ENCODE measurements at regions not wholly inside any gene's neighbourhood (a gene's known extent, or its start where the extent isn't known, plus 50 kb on each side); places are given as distances from the start of the nearest gene placed in this dataset.

DNA sequence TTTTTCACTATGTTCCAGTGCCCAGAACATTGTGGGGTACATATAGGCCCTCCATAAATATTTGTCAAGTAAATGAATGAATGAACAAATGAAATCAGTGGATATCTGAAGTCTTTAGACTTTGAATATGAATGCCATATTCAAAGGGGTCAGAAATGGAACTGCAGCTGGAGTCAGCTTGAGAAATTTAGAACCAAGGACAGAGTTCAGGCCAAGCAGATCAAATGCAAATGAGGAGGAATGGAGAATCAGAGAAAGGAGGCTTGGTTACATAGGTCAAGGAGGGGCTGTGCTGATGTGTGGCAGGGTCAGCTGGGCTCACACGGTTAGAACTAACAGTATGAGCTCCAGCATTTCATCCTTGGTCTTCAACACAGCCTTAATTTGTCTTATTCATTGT lies 104.0 kb upstream of the SEL1L start:
- no peak for DNase-seq
- H3K4me1 Mint-ChIP-seq (ENCODE audit: low read depth) = no peaks in the 10 kb centered on the region
- no peak overlapping the region for H3K27ac Mint-ChIP-seq
- no peaks in the 10 kb centered on the region for H3K36me3 Mint-ChIP-seq (ENCODE audit: insufficient read depth in 2 of 2)
- H3K27me3 Mint-ChIP-seq (ENCODE audit: low read depth) = no peaks in the 10 kb centered on the region
- H3K9me3 Mint-ChIP-seq = peaks cover 0 to 1% of the 10 kb centered on the region in 2 donors
- no peak for ATAC-seq (replicated peaks in 1 of 2)
- H3K4me3 Mint-ChIP-seq = no peak overlapping the region

- Mint-ChIP-seq H3K36me3 (ENCODE audit: insufficient read depth in 2 of 2) (no peaks in the 10 kb centered on the region), H3K4me1 (ENCODE audit: low read depth) (no peaks in the 10 kb centered on the region), H3K27me3 (ENCODE audit: low read depth) (no peaks in the 10 kb centered on the region), H3K27ac (no peak overlapping the region), H3K9me3 (peaks cover 0 to 4% of the 10 kb centered on the region in 2 donors), H3K4me3 (no peak overlapping the region)
- DNase-seq (no peak), ATAC-seq (replicated peaks in 1 of 2) (no peak)
Measured at GRCh38 chr14:81638656-81639280, 105.1 kb upstream of the SEL1L start.

- no peaks in the 10 kb centered on the region for H3K27me3 Mint-ChIP-seq (ENCODE audit: low read depth)
- no peak for ATAC-seq (replicated peaks in 1 of 2)
- H3K27ac Mint-ChIP-seq = no peak overlapping the region
- no peaks in the 10 kb centered on the region for H3K4me1 Mint-ChIP-seq (ENCODE audit: low read depth)
- no peak for DNase-seq
- no peak overlapping the region for H3K4me3 Mint-ChIP-seq
- H3K9me3 Mint-ChIP-seq = peaks cover 6 to 9% of the 10 kb centered on the region in 2 donors
- peaks cover 2% of the 10 kb centered on the region in 2 donors for H3K36me3 Mint-ChIP-seq (ENCODE audit: insufficient read depth in 2 of 2)
Measured at GRCh38 chr14:81653626-81654025, 120.0 kb upstream of the SEL1L start.

DNA sequence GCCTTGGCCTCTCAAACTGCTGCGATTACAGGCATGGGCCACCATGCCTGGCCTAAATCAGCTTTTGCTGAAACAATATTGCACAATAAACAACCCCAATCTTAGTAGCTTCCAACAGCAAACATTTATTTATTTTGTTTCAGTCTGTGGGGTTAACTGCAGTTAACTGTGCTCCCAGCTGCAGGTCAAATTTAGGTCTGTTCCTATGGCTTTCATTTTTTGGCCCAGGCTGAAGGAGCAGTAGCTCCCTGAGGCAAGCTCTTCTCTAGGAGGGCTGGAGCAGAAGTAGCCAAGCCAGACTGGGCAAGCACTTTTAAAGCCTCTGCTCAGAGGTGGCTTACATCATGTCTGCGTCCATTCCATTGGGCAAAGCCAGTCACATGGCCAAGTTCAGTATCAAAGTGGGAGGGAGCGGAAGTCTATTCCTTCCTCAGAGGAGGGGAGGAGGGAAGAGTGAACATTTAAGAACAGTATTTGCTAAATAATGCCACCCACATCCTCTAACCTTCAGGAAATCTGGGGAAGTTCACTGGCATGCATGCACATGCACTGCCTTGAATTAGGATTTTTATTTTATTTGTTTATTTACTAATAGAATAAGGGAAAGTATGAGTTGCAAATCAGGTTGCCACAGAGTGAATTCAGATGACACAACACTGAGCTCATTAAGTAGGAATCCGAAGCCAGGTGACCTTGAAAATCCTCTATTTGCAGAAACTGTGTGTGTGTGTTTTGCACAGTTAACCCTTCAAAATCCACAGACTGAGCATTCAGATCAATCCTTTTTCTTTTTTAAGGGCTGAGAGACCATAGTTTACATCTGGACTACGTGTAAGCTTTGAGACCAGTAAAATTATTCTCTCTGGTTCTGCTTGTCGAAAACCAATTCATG lies 122.0 kb upstream of the SEL1L start:
- ATAC-seq (replicated peaks in 1 of 2) (no peak), DNase-seq (no peak)
- H3K27ac Mint-ChIP-seq = no peak overlapping the region
- H3K9me3 Mint-ChIP-seq = peaks cover 6 to 7% of the 10 kb centered on the region in 2 donors
- H3K4me1 Mint-ChIP-seq (ENCODE audit: low read depth) = no peaks in the 10 kb centered on the region
- peaks cover 2% of the 10 kb centered on the region in 2 donors for H3K36me3 Mint-ChIP-seq (ENCODE audit: insufficient read depth in 2 of 2)
- H3K4me3 Mint-ChIP-seq = no peak overlapping the region
- no peaks in the 10 kb centered on the region for H3K27me3 Mint-ChIP-seq (ENCODE audit: low read depth)

GRCh38 chr14:81656811-81657210 lies 123.2 kb upstream of the SEL1L start:
- no peak overlapping the region for H3K4me3 Mint-ChIP-seq
- no peaks in the 10 kb centered on the region for H3K4me1 Mint-ChIP-seq (ENCODE audit: low read depth)
- H3K36me3 Mint-ChIP-seq (ENCODE audit: insufficient read depth in 2 of 2) = peaks cover 2% of the 10 kb centered on the region in 2 donors
- H3K27me3 Mint-ChIP-seq (ENCODE audit: low read depth) = no peaks in the 10 kb centered on the region
- no peak overlapping the region for H3K27ac Mint-ChIP-seq
- ATAC-seq (replicated peaks in 1 of 2) (no peak), DNase-seq (no peak)
- H3K9me3 Mint-ChIP-seq = peaks cover 7 to 11% of the 10 kb centered on the region in 2 donors

GRCh38 chr14:81662066-81662465 lies 128.4 kb upstream of the SEL1L start:
- Mint-ChIP-seq H3K27me3 (ENCODE audit: low read depth) (no peaks in the 10 kb centered on the region), H3K4me1 (ENCODE audit: low read depth) (no peaks in the 10 kb centered on the region), H3K9me3 (peaks cover 0 to 5% of the 10 kb centered on the region in 2 donors), H3K36me3 (ENCODE audit: insufficient read depth in 2 of 2) (no peaks in the 10 kb centered on the region), H3K27ac (no peak overlapping the region), H3K4me3 (no peak overlapping the region)
- no peak for DNase-seq
- no peak for ATAC-seq (replicated peaks in 1 of 2)

GRCh38 chr14:81662570-81663197 lies 129.0 kb upstream of the SEL1L start:
- Mint-ChIP-seq H3K4me1 (ENCODE audit: low read depth) (no peaks in the 10 kb centered on the region), H3K36me3 (ENCODE audit: insufficient read depth in 2 of 2) (no peaks in the 10 kb centered on the region), H3K4me3 (no peak overlapping the region), H3K27me3 (ENCODE audit: low read depth) (no peaks in the 10 kb centered on the region), H3K9me3 (peaks cover 0 to 5% of the 10 kb centered on the region in 2 donors), H3K27ac (no peak overlapping the region)
- DNase-seq (no peak), ATAC-seq (replicated peaks in 1 of 2) (no peak)

DNA sequence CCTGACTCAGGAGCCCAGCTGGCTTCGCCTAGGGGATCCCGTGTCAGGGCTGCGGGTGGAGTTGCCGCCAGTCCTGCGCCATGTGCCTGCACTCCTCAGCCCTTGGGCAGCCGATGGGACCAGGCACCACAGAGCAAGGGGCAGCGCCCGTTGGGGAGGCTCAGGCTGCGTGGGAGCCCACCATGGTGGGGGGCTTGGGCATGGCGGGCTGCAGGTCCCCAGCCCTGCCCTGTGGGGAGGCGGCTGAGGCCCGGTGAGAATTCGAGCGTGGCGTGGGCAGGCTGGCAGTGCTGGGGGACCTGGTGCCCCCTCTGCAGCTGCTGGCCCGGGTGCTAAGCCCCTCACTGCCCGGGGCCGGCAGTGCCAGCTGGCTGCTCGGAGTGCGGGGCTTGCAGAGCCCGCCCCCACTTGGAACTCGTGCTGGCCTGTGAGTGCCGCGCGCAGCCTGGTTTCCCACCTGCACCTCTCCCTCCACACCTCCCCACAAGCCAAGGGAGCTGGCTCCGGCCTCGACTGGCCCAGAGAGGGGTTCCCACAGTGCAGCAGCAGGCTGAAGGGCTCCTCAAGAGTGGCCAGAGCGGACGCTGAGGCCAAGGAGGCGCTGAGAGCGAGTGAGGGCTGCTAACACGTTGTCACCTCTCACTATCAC lies 135.1 kb upstream of the SEL1L start:
- H3K27ac Mint-ChIP-seq = no peak overlapping the region
- DNase-seq (no peak), ATAC-seq (replicated peaks in 1 of 2) (no peak)
- no peaks in the 10 kb centered on the region for H3K27me3 Mint-ChIP-seq (ENCODE audit: low read depth)
- H3K4me1 Mint-ChIP-seq (ENCODE audit: low read depth) = no peaks in the 10 kb centered on the region
- H3K4me3 Mint-ChIP-seq = no peak overlapping the region
- H3K36me3 Mint-ChIP-seq (ENCODE audit: insufficient read depth in 2 of 2) = no peaks in the 10 kb centered on the region
- peaks cover 0 to 2% of the 10 kb centered on the region in 2 donors for H3K9me3 Mint-ChIP-seq

- no peak for DNase-seq
- H3K4me1 Mint-ChIP-seq (ENCODE audit: low read depth) = no peaks in the 10 kb centered on the region
- H3K36me3 Mint-ChIP-seq (ENCODE audit: insufficient read depth in 2 of 2) = no peaks in the 10 kb centered on the region
- H3K27me3 Mint-ChIP-seq (ENCODE audit: low read depth) = no peaks in the 10 kb centered on the region
- no peak for ATAC-seq (replicated peaks in 1 of 2)
- no peak overlapping the region for H3K4me3 Mint-ChIP-seq
- no peak overlapping the region for H3K27ac Mint-ChIP-seq
- H3K9me3 Mint-ChIP-seq = peaks cover 0 to 2% of the 10 kb centered on the region in 2 donors
Measured at GRCh38 chr14:81669308-81669707, 135.7 kb upstream of the SEL1L start.

GRCh38 chr14:81673930-81674329 lies 140.3 kb upstream of the SEL1L start:
- no peaks in the 10 kb centered on the region for H3K27me3 Mint-ChIP-seq (ENCODE audit: low read depth)
- DNase-seq = no peak
- H3K4me1 Mint-ChIP-seq (ENCODE audit: low read depth) = no peaks in the 10 kb centered on the region
- no peak overlapping the region for H3K4me3 Mint-ChIP-seq
- H3K36me3 Mint-ChIP-seq (ENCODE audit: insufficient read depth in 2 of 2) = no peaks in the 10 kb centered on the region
- no peak overlapping the region for H3K27ac Mint-ChIP-seq
- no peak for ATAC-seq (replicated peaks in 1 of 2)
- peaks cover 2% of the 10 kb centered on the region in 2 donors for H3K9me3 Mint-ChIP-seq

GRCh38 chr14:81676395-81676794 lies 142.7 kb upstream of the SEL1L start:
- Mint-ChIP-seq H3K4me1 (ENCODE audit: low read depth) (no peaks in the 10 kb centered on the region), H3K9me3 (peaks cover 0 to 4% of the 10 kb centered on the region in 2 donors), H3K27me3 (ENCODE audit: low read depth) (peaks cover 1% of the 10 kb centered on the region), H3K4me3 (no peak overlapping the region), H3K27ac (no peak overlapping the region), H3K36me3 (ENCODE audit: insufficient read depth in 2 of 2) (no peaks in the 10 kb centered on the region)
- DNase-seq = no peak
- no peak for ATAC-seq (replicated peaks in 1 of 2)

DNA sequence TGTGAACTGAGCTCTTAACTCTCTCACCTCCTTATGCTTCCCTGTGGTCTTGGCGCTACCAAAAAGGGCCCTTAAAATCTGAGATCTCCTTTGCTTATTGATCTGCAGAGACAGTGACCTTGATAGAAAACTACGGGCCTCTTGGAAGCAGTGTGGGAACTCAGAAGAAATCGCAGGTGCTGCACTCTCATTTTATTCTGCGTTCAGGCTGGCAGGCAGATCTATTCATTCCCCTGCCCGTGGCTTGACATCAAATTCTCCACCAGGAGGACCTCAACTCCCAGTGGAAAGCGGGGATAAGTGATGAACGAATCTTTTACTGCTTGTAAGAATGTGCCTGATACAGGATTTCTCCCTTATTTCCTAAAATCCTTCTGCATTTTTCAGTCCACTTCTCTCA lies 143.2 kb upstream of the SEL1L start:
- Mint-ChIP-seq H3K4me3 (no peak overlapping the region), H3K36me3 (ENCODE audit: insufficient read depth in 2 of 2) (no peaks in the 10 kb centered on the region), H3K27ac (no peak overlapping the region), H3K27me3 (ENCODE audit: low read depth) (peaks cover 6% of the 10 kb centered on the region), H3K9me3 (peaks cover 0 to 4% of the 10 kb centered on the region in 2 donors), H3K4me1 (ENCODE audit: low read depth) (no peaks in the 10 kb centered on the region)
- ATAC-seq (replicated peaks in 1 of 2) = no peak
- no peak for DNase-seq

DNA sequence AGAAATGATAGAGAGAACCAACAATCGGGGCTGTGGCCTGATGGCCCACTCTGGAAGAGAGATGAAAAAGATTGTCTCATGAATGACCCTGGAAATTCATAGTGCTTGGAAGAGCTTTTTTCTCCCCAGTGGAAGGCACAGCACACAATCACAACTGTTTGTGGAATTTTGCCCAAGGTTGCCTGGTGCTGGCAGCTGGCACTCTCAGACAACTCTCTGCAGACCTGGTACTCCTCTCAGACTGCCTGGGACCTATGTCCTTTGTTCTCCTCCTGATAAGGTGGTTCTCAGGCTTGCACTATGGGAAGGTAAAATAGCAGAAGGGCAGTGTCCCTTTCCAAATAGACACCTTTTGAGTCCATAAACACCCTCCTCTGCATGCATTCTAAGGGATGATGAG lies 144.1 kb upstream of the SEL1L start:
- no peak overlapping the region for H3K27ac Mint-ChIP-seq
- H3K27me3 Mint-ChIP-seq (ENCODE audit: low read depth) = peaks cover 6% of the 10 kb centered on the region
- no peak overlapping the region for H3K4me3 Mint-ChIP-seq
- ATAC-seq (replicated peaks in 1 of 2) (no peak), DNase-seq (no peak)
- H3K4me1 Mint-ChIP-seq (ENCODE audit: low read depth) = no peaks in the 10 kb centered on the region
- peaks cover 0 to 4% of the 10 kb centered on the region in 2 donors for H3K9me3 Mint-ChIP-seq
- no peaks in the 10 kb centered on the region for H3K36me3 Mint-ChIP-seq (ENCODE audit: insufficient read depth in 2 of 2)

Data from activated T-cell treated with anti-CD3 and anti-CD28 coated beads, Interleukin-2, amount 50 U/mL, for 72 hours (primary cell).